HUES48 (cell line): ENCODE measurements at regions not wholly inside any gene's neighbourhood (a gene's known extent, or its start where the extent isn't known, plus 50 kb on each side); places are given as distances from the start of the nearest gene placed in this dataset.
"Not testable (repeated sequence)": the region's sequence is repeated elsewhere in the genome, so short reads cannot be mapped to it uniquely, and the experiment has no call there.

ENCODE experiments used
- H3K27ac ChIP-seq: one replicate; pipeline ENCODE4 v1.7.0; 2013; ENCODE audit warnings: low read depth, low read length, inconsistent platforms
- H3K27me3 ChIP-seq: 2 replicates; pipeline ENCODE4 v1.6.1; 2013; ENCODE audit warnings: mild to moderate bottlenecking, low read length; ENCODE audit not compliant: control insufficient read depth, insufficient read depth
- H3K36me3 ChIP-seq: 2 replicates; pipeline ENCODE4 v1.6.1; 2013; ENCODE audit warnings: low read length; ENCODE audit not compliant: control insufficient read depth, insufficient read depth
- H3K4me1 ChIP-seq: 2 replicates; pipeline ENCODE4 v1.6.1; 2013; ENCODE audit warnings: mild to moderate bottlenecking, low read length; ENCODE audit not compliant: control insufficient read depth, insufficient read depth
- H3K4me3 ChIP-seq: 2 replicates; pipeline ENCODE4 v1.5.1; 2013; ENCODE audit warnings: mild to moderate bottlenecking, low read depth, low read length
- H3K9ac ChIP-seq: 2 replicates; pipeline ENCODE4 v1.6.1; 2013; ENCODE audit warnings: mild to moderate bottlenecking, low read depth, low read length, moderate library complexity
- H3K9me3 ChIP-seq: 2 replicates; pipeline ENCODE4 v1.6.1; 2013; ENCODE audit warnings: low read length; ENCODE audit not compliant: control insufficient read depth, insufficient read depth

DNA sequence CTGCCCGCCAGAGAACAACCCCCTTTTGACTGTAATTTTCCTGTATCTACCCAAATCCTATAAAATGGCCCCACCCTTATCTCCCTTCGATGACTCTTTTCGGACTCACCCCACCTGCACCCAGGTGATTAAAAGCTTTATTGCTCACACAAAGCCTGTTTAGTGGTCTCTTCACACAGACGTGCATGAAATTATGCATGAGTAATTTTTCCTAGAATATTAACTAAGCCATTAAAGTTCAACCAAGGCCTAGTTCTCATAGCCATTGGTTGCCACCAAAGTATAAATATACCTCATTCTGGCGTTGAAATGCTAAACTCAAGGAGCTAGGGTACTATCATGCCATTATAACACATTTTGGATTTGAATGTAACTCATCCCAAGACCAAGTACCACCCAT, 243.9 kb downstream of the ZNF608 start:
- Histone ChIP-seq H3K27ac (no peak overlapping the region), H3K36me3 (no peaks in the 10 kb centered on the region), H3K9me3 (no peaks in the 10 kb centered on the region), H3K4me3 (no peak overlapping the region), H3K27me3 (no peaks in the 10 kb centered on the region), H3K9ac (no peak overlapping the region), H3K4me1 (no peaks in the 10 kb centered on the region)

DNA sequence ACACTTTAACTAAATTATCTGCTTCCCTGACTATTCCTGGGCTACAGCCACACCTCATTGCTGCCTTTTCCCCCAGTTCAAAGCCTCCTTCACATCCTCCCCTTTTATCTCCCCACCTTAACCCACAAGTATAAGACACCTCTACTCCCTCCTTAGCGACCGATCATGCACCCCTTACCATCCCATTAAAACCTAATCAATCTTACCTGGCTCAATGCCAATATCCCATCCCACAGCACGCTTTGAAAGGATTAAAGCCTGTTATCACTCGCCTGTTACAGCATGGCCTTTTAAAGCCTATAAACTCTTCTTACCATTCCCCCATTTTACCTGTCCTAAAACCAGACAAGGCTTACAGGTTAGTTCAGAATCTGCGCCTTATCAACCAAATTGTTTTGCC, 246.6 kb downstream of the ZNF608 start:
- not testable (repeated sequence) for H3K27ac ChIP-seq, H3K36me3 ChIP-seq, H3K4me3 ChIP-seq, H3K9ac ChIP-seq, H3K27me3 ChIP-seq, H3K4me1 ChIP-seq, H3K9me3 ChIP-seq

DNA sequence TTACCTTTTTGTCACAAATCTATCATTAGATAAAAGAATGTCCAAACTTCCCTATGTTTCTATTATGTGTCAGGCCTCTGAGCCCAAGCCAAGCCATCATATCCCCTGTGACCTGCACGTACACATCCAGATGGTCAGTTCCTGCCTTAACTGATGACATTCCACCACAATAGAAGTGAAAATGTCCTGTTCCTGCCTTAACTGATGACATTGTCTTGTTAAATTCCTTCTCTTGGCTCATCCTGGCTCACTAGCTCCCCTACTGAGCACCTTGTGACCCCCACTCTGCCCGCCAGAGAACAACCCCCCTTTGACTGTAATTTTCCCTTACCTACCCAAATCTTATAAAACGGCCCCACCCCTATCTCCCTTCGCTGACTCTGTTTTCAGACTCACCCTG, 249.5 kb downstream of the ZNF608 start:
- H3K4me1 ChIP-seq, H3K27ac ChIP-seq, H3K36me3 ChIP-seq, H3K4me3 ChIP-seq, H3K9ac ChIP-seq, H3K9me3 ChIP-seq, H3K27me3 ChIP-seq: not testable (repeated sequence)

DNA sequence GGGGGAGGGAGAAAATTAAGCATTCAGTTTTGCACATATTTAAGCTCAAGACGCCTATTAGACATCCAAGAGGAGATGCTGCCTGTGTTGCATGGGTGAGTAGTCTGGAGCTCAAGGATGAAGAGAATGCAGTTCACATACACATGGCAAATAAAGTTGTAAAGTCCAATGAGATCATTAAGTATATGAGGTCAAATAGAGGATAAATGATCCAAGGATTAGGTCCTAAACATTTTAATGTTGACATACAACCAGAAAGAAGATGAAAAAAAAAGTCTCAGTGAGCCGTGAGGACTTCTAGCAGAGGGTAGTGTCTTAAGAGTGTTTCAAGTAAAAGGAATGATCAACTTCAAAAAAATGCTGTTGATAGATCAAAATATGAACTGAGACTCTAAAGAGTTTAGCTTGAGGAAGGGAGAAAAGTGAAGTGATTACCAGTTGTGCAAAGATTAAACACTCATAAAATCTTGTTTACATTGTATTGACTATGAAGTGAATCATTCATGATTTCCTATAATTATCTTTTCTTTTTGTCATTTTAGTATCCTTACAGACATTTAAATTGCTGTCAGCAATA, 251.8 kb downstream of the ZNF608 start:
- no peak overlapping the region for H3K9ac ChIP-seq

DNA sequence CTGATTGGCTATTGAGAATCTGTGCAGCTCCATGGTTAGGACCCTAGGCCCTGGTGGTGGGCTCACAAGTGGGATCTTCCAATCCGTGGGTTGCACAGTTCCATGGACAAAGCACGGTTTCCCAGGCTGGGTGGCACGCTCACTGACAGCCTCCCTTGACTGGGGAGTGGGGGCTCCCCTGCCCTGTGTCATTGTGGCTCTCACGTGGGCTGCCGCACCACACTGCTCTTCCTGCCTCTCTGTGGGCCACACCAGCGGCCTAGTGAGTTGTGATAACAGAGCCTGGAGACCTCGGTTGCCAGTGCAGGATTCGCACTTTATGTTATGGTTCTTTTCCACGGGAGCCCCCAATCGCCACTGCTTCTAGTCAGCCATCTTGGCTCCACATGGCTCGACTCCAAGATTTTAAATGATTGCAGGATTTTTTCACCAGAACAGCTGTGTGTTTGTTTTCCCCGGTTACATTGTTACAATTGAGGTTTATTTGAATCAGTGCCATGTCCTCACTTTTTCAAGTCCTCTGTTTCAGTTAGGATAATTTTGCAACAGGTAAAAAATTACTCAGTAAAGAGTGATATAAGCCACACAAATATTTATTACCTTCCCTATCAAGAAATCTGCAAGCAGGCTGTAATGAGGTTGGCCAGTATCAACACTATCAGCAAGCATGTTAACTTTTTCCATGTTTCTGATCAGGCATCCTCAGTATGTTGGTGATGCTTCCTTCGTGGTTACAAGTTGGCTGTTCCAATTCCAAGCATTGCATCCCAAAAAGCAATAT, 253.8 kb downstream of the ZNF608 start:
- no peaks in the 10 kb centered on the region for H3K36me3 ChIP-seq

More for the DNA sequence above, 251.8 kb downstream of the ZNF608 start:
- H3K9me3 ChIP-seq: peaks cover 3% of the 10 kb centered on the region; the same call in 1 of the 2 replicates
- no peaks in the 10 kb centered on the region for H3K36me3 ChIP-seq
- H3K27me3 ChIP-seq: no peaks in the 10 kb centered on the region
- H3K4me3 ChIP-seq: no peak overlapping the region
- no peak overlapping the region for H3K27ac ChIP-seq
- H3K4me1 ChIP-seq: no peaks in the 10 kb centered on the region

DNA sequence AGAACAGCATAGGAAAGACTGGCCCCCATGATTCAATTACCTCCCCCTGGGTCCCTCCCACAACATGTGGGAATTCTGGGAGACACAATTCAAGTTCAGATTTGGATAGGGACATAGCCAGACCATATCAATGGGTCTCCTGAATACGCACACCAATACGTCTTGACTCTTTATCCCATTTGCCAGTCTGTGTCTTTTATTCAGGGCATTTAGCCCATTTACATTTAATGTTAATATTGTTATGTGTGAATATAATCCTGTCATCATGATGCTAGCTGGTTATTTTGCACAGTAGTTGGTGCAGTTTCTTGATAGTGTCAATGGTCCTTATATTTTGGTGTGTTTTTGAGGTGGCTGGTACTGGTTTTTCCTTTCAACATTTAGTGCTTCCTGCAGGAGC, 256.1 kb downstream of the ZNF608 start:
- not testable (repeated sequence) for H3K9ac ChIP-seq, H3K4me3 ChIP-seq, H3K36me3 ChIP-seq, H3K9me3 ChIP-seq, H3K27me3 ChIP-seq, H3K27ac ChIP-seq, H3K4me1 ChIP-seq

More for the DNA sequence above, 253.8 kb downstream of the ZNF608 start:
- Histone ChIP-seq H3K4me1 (no peaks in the 10 kb centered on the region), H3K27ac (no peak overlapping the region), H3K4me3 (no peak overlapping the region), H3K9me3 (peaks cover 5% of the 10 kb centered on the region; the same call in 1 of the 2 replicates), H3K27me3 (no peaks in the 10 kb centered on the region), H3K9ac (no peak overlapping the region)

DNA sequence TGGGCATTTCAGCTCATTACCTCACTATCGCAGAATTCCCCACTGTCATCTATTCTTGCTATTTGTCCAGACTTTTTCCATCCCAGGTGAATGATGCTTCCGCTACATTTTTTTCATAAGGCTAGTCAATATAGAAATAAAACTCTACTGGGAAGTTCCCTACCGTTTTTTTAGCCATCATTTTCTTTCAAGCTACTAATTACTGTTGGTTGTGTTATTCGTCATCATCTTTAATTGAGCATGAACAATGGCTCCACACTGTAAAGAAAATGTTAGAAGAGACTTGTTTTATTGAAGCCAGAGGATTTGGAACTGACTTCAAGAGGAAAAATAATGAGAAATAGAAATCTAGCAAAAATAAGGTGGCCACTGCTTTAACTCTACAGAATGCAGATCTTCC, 265.0 kb downstream of the ZNF608 start:
- H3K9me3 ChIP-seq: no peaks in the 10 kb centered on the region
- peaks cover 18% of the 10 kb centered on the region for H3K4me1 ChIP-seq
- H3K27ac ChIP-seq: no peak overlapping the region
- H3K27me3 ChIP-seq: no peaks in the 10 kb centered on the region
- no peaks in the 10 kb centered on the region for H3K36me3 ChIP-seq
- no peak overlapping the region for H3K4me3 ChIP-seq
- H3K9ac ChIP-seq: no peak overlapping the region

DNA sequence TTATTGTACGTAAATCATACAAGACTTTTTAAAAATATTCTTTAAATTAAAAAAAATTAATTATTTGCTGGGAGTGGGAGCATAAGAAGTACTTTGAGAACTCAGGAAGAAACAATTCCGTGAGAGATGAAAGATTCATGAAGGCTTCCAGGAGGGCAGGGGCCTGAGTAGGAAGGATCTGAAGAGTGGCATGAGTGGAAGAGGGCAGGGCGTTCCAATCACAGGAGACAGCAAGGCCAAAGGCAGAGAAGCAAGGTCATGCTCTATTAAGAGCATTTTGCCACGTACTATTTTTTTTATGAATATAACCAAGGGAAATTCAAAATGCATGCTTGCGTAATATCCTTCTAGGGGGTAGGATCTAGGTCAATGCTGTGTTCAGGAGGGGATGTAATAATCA, 265.5 kb downstream of the ZNF608 start:
- Histone ChIP-seq H3K9ac (no peak overlapping the region), H3K27ac (no peak overlapping the region), H3K4me3 (no peak overlapping the region), H3K36me3 (no peaks in the 10 kb centered on the region), H3K27me3 (no peaks in the 10 kb centered on the region), H3K4me1 (peaks cover 21% of the 10 kb centered on the region), H3K9me3 (no peaks in the 10 kb centered on the region)

DNA sequence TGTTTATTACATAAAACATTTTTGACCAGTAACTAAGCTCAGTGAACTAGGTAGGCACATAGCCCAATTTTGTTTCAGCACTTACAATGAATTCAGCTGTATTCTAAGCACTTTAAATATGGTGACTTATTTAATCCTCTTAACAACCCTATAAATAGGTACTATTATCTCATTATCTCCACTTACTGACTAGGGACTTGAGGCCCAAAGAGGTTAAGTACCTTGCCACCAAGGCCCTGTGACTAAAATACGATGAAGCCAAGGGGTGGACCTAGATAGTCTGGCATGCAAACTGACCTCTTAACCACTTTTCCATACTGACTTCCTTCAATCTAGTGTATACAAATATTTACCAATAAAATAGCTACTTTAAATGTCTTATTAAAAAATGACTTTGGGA, 266.4 kb downstream of the ZNF608 start:
- Histone ChIP-seq H3K36me3 (no peaks in the 10 kb centered on the region), H3K9me3 (no peaks in the 10 kb centered on the region), H3K4me1 (peaks cover 21% of the 10 kb centered on the region), H3K27ac (no peak overlapping the region), H3K27me3 (no peaks in the 10 kb centered on the region), H3K9ac (no peak overlapping the region), H3K4me3 (no peak overlapping the region)

DNA sequence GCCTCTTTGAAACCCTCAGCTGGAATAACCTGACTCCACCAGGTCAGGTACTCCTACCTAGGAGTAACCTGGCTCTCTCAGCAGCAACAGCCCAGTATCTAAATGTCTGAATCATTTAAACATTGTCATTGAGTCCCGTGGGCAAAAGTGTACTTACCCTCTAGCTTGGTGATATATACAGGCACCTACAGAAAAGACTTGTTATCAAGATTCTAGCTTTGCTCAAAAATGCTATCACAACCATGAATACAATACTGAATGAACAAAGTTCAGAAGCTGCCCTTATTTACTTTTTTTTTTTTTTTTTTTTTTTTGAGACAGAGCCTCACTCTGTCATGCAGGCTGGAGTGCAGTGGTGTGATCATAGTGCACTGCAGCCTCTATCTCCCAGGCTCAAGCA, 268.2 kb downstream of the ZNF608 start:
- no peak overlapping the region for H3K27ac ChIP-seq
- no peaks in the 10 kb centered on the region for H3K36me3 ChIP-seq
- H3K27me3 ChIP-seq: no peaks in the 10 kb centered on the region
- H3K9me3 ChIP-seq: no peaks in the 10 kb centered on the region
- peaks cover 21% of the 10 kb centered on the region for H3K4me1 ChIP-seq
- H3K4me3 ChIP-seq: no peak overlapping the region
- H3K9ac ChIP-seq: no peak overlapping the region

DNA sequence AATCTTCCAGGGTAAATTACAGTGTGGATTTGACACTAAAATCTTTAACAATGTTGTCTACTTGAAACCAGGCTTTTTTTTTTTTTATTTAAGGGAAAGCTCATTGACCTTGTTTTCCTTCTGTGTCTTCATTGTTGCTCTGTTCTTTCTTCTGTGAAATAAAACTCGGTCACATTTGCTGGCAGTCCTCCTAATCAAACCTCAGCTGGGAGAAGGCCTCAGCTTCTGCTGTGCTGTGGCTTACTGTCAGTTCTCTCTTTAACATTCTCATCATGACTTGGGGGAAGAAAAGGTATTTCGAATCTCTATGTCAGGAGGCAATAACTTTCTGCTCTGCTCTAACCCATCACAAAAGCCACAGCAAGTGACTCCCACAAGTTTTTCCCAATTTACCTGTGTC, 268.9 kb downstream of the ZNF608 start:
- H3K9me3 ChIP-seq: no peaks in the 10 kb centered on the region
- peaks cover 21% of the 10 kb centered on the region for H3K4me1 ChIP-seq
- no peak overlapping the region; the same call in 1 of the 2 replicates for H3K9ac ChIP-seq
- no peaks in the 10 kb centered on the region for H3K27me3 ChIP-seq
- no peak overlapping the region for H3K4me3 ChIP-seq
- H3K36me3 ChIP-seq: no peaks in the 10 kb centered on the region
- H3K27ac ChIP-seq: peak overlapping the region; percentile 41
